Panc1 (cell line): ENCODE measurements at regions not wholly inside any gene's neighbourhood (a gene's known extent, or its start where the extent isn't known, plus 50 kb on each side); places are given as distances from the start of the nearest gene placed in this dataset.

Source experiments
- POLR2AphosphoS5 ChIP-seq: IDR thresholded peaks from 2 replicates; pipeline ENCODE4 v1.6.1; 2012; ENCODE audit warnings: mild to moderate bottlenecking, low read depth, low read length, moderate library complexity
- SIN3A ChIP-seq: IDR thresholded peaks from 2 replicates; pipeline ENCODE4 v1.6.1; 2012; ENCODE audit warnings: low read depth, mild to moderate bottlenecking, low read length, moderate library complexity, borderline replicate concordance; ENCODE audit not compliant: insufficient read depth
- TF ChIP-seq, protein P1 (sequence below): fragments of 450-650 bp; IDR thresholded peaks from 2 replicates; pipeline ENCODE4 v1.5.1; 2017; ENCODE audit warnings: mild to moderate bottlenecking
- TF ChIP-seq, protein P2 (sequence below), 2 experiments: IDR thresholded peaks; 2 replicates each; pipeline ENCODE4 v1.6.1; 2011 to 2012; ENCODE audit warnings: low read depth in 2 of 2, control low read depth in 1 of 2, low read length in 1 of 2, mild to moderate bottlenecking in 1 of 2, moderate library complexity in 1 of 2; ENCODE audit not compliant: insufficient read depth in 1 of 2

DNA sequence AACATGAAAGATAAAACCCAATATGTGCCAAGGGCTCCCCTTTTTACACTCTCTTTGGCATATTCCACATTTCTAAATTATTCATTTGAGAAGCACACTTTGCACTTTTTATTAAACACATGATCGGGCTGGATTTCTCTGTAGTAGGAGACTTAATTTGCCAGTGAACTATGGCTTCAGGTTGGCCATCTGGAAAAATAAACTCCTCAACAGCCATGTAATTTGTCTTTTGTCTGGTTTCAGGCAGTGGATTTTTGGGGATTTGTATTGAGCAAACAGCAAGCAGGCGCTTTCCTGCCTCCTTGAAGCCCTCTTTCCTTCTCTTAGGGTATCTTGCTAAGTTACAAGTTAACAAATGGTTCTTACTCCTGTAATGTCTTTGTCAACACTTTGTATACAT, 73.0 kb upstream of the DMRTA1 start:
- TF ChIP-seq, protein P1, sequence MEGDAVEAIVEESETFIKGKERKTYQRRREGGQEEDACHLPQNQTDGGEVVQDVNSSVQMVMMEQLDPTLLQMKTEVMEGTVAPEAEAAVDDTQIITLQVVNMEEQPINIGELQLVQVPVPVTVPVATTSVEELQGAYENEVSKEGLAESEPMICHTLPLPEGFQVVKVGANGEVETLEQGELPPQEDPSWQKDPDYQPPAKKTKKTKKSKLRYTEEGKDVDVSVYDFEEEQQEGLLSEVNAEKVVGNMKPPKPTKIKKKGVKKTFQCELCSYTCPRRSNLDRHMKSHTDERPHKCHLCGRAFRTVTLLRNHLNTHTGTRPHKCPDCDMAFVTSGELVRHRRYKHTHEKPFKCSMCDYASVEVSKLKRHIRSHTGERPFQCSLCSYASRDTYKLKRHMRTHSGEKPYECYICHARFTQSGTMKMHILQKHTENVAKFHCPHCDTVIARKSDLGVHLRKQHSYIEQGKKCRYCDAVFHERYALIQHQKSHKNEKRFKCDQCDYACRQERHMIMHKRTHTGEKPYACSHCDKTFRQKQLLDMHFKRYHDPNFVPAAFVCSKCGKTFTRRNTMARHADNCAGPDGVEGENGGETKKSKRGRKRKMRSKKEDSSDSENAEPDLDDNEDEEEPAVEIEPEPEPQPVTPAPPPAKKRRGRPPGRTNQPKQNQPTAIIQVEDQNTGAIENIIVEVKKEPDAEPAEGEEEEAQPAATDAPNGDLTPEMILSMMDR, result no peak
- TF ChIP-seq POLR2AphosphoS5, result no peak
- TF ChIP-seq SIN3A, result no peak
- TF ChIP-seq, protein P2, sequence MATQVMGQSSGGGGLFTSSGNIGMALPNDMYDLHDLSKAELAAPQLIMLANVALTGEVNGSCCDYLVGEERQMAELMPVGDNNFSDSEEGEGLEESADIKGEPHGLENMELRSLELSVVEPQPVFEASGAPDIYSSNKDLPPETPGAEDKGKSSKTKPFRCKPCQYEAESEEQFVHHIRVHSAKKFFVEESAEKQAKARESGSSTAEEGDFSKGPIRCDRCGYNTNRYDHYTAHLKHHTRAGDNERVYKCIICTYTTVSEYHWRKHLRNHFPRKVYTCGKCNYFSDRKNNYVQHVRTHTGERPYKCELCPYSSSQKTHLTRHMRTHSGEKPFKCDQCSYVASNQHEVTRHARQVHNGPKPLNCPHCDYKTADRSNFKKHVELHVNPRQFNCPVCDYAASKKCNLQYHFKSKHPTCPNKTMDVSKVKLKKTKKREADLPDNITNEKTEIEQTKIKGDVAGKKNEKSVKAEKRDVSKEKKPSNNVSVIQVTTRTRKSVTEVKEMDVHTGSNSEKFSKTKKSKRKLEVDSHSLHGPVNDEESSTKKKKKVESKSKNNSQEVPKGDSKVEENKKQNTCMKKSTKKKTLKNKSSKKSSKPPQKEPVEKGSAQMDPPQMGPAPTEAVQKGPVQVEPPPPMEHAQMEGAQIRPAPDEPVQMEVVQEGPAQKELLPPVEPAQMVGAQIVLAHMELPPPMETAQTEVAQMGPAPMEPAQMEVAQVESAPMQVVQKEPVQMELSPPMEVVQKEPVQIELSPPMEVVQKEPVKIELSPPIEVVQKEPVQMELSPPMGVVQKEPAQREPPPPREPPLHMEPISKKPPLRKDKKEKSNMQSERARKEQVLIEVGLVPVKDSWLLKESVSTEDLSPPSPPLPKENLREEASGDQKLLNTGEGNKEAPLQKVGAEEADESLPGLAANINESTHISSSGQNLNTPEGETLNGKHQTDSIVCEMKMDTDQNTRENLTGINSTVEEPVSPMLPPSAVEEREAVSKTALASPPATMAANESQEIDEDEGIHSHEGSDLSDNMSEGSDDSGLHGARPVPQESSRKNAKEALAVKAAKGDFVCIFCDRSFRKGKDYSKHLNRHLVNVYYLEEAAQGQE (IDR thresholded peaks at IDR 0.05; ENCODE audit: insufficient read depth in 1 of 2, low read depth in 2 of 2, low read length in 1 of 2), result no peak
